Suppressor macrophage (primary cell): ENCODE measurements at regions not wholly inside any gene's neighbourhood (a gene's known extent, or its start where the extent isn't known, plus 50 kb on each side); places are given as distances from the start of the nearest gene placed in this dataset.

Source experiments
- DNase-seq, 4 experiments: peaks; one replicate each; pipeline ENCODE4 v3.0.0-alpha.2; 2020 to 2022

- DNase-seq = no peak
Measured at GRCh38 chr1:55589671-55590297, 374.6 kb upstream of the USP24 start.

- no peak for DNase-seq
Measured at GRCh38 chr1:55588309-55588708, 373.1 kb upstream of the USP24 start.

DNA sequence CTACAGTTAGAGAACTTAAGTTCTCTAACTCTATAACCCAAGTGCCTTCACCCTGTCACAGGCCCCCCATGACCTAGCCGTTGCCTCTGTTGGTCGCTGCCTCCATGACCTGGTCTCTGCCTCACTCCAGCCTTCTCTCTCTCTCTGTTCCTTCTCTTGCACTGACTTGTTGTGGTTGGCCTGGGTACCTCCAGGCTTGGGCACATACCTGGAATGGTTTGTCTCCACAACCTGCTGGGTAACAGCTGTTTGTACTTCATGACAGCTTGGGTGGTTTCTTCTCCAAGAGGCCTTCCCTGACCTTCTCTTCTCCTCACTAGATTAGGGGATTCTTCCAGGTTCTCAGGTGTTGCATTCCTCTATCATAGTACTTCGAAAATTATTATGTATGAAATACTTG, 371.6 kb upstream of the USP24 start:
- DNase-seq = no peak

GRCh38 chr1:55585402-55585792, 370.2 kb upstream of the USP24 start:
- DNase-seq = no peak

- DNase-seq = no peak
Measured at GRCh38 chr1:55584526-55585401, 369.6 kb upstream of the USP24 start.

DNA sequence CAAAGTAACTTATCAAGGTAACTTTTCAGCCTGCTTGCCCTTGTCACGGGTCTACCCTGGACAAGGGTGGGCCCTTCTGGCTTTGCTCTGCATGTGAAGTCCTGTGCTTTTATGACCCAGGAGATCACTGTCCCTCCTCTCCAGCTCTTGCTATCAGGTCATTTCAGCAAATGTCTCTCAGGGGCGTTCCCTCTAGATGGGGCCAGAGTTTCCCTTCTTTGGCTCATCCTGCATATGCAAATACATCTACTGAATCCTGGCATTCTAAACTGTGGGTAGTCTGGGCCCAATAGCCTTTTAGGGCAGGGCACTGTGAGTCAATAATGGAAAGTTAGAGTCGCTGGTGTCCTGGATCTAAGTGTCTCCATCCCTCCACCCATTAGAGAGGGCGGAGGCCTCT, 366.9 kb upstream of the USP24 start:
- DNase-seq = no peak

DNA sequence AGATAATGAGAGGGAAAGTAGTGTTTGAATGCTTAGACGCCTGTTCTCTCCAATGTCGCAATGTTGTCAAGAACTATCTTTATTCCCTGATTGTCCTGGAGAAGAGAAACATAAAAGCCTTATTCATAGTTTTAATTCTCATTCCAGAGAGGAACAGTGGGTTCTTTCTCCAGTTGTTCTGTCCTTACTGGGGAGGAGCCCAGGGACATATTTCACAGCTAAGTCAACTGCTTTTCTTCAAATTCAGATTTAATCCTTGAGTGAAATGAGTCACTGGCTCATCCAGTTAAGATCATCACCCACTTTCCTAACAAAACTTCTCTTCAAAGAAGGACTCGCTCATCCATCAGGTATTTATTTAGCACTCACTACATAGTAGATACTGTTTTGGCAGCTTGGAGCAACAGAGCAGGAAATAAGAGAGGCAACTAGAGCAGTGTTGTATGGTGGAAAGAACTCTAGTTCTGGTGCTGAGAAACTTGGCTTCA, 365.7 kb upstream of the USP24 start:
- no peak for DNase-seq

DNA sequence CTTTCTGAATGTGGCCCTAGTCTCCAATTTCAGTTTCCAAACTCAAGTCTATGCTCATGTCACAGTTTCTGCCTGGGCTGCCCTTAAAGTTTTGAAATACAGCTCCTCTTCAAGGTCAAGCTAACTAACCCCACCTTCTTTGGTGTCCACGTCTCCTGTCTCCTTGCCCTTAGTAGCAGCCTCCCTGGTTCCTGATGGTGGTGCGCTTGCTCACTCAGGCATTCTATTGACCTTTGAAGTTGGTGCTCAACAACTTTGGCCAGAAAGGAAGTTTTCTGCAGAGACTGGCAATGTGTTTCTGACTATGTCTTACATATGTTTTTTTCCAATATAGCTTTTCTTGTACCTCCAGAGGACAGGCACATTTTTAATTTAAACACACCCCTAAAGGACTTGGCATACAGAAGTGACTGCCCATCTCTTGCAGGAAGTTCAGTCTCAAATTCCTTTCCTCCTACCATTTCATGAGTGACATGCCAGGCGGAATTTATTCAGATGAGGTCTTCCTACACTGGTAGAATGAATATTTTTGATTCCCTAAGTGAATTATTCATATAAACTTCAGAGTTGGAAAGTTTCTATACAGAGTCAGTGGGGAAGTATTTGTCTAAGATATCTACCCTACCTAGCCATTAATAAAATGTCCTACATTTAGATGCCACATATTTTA, 364.3 kb upstream of the USP24 start:
- no peak for DNase-seq

GRCh38 chr1:55578646-55579045, 363.5 kb upstream of the USP24 start:
- no peak for DNase-seq

DNA sequence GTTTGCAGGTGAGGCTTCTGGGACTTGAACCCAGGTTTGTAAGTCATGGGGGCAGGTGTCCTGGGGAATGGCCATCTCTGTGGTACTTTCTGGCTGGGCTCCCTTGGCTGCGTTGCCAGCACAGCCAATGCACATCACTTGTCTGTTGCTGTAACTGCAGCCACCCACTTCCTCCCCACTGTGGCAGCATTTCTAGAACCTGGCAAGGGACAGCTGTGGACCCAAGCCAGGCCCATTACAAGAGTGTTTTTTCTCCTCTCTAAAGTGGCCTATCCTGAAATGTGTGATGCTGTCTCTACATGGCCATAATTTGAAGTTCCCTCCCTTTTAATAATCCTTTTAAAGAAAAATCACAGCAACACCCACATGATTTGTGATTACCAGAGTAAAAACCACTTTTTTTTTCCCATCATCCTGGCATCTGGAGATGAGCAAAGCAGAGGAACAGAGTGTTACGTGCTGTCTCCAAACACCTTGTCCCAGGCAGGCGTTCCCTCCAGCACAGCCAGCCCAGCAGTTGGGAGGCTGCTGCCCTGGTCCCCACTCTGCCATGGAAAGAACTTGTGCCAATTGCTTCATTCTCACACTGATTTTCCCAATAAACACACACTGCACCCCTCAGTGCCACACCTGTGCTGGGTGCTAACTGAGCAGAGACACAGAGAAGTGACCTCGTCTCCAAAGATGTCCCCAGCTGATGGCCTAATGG, 360.6 kb upstream of the USP24 start:
- DNase-seq = no peak

GRCh38 chr1:55574691-55575225, 359.6 kb upstream of the USP24 start:
- no peak for DNase-seq

- no peak for DNase-seq
Measured at GRCh38 chr1:55572878-55573734, 357.9 kb upstream of the USP24 start.

DNA sequence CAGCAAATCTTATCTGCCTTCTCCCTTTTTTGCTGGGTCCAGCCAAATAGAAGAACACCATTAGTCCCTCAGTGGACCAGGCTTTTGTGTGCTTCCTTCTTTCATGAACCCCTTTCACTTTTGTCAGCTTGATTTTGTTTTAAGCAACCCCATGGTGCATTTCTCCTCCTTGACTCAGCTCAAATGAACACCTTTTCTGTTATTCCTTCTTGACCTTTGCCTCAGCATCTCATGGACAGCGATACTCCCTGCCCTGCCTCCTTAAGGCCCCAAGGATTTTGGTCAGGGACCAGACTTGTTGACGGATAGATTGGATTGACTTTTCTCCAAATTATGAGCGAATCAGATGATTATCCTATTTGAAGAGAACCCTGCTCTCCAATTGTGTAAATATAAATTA, 356.6 kb upstream of the USP24 start:
- DNase-seq = no peak

GRCh38 chr1:55569417-55569816, 354.3 kb upstream of the USP24 start:
- no peak for DNase-seq

GRCh38 chr1:55568732-55569131, 353.6 kb upstream of the USP24 start:
- no peak for DNase-seq

DNA sequence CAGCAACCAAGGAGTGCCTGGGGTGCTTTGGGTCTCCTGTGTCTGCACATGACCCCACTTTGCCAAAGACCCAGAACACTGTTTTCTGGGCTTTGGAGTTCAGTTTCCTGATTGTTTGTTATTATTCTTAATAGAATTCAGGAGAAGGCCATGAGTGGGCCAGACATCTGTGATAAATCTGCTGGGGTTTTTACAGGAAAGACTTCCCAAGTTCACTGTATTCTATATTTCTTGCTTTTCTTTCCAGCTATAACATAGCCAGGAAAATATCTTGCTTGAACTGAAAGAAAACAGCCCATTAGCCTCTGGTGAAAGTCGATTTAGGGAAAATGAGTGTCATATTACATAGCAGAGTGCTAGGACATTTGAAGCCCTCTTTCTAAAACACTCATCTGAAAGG, 345.1 kb upstream of the USP24 start:
- no peak for DNase-seq

DNA sequence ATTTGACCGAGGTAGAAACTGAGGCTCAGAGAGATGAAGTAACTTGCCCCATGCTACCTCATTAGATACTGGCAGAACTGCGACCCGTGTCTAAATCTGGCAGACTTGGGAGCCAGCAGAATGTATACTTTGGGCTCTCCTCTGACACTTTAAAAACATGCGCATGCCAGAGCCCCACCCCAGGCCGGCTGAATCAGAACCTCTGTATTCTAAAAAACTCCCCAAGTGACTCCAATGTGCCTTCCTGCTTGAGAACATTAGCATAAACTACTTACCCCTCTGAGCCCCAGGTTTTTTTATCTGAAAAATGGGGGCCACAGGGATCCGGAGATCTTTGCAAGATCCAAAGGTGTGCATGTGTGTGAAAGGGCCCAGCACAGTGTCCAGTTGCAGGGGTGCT, 344.7 kb upstream of the USP24 start:
- DNase-seq = no peak

GRCh38 chr1:55559161-55559611, 344.0 kb upstream of the USP24 start:
- no peak for DNase-seq

GRCh38 chr1:55558515-55558914, 343.4 kb upstream of the USP24 start:
- no peak for DNase-seq

GRCh38 chr1:55555956-55556725, 341.0 kb upstream of the USP24 start:
- DNase-seq = no peak

DNA sequence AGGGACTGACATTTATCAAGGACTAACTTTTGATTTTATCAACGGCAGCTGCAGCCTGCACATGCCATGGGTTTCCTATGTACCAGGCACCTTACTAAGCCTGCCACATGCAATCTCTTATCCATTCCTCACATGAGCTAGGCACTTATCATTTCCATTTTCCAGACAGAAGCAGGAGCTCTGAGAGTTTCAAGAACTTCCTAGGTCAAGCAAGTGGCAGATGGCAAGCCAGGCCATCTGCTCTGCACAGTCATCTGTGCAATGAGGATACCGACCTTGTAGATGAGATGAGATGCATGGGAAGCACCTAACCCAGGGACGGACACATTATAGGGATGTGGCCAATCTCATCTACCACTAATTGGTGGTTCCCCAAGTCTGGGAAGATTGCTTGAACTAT, 339.4 kb upstream of the USP24 start:
- no peak for DNase-seq
